HAP-1 (cell line): ENCODE measurements at regions not wholly inside any gene's neighbourhood (a gene's known extent, or its start where the extent isn't known, plus 50 kb on each side); places are given as distances from the start of the nearest gene placed in this dataset.

Source experiments
- DNase-seq, 2 experiments: peaks; one replicate each; pipeline ENCODE4 v3.0.0-alpha.2; 2016 to 2020; ENCODE audit warnings: low spot score in 2 of 2
- H3K27me3 ChIP-seq: fragments of 250-450 bp; sonication (Bioruptor Pico); 2 replicates; pipeline ENCODE4 v1.5.1; 2020; ENCODE audit warnings: low read depth, mild to moderate bottlenecking, moderate library complexity
- H3K36me3 ChIP-seq: fragments of 250-450 bp; sonication (Bioruptor Pico); replicated peaks from 2 replicates; pipeline ENCODE4 v1.5.1; 2020; ENCODE audit warnings: mild to moderate bottlenecking
- H3K4me1 ChIP-seq: fragments of 250-450 bp; sonication (Bioruptor Pico); 2 replicates; pipeline ENCODE4 v1.5.1; 2020; ENCODE audit warnings: mild to moderate bottlenecking
- H3K4me3 ChIP-seq: fragments of 250-450 bp; sonication (Bioruptor Pico); 2 replicates; pipeline ENCODE4 v1.5.1; 2020; ENCODE audit warnings: mild to moderate bottlenecking, moderate library complexity
- H3K9me3 ChIP-seq: fragments of 250-450 bp; sonication (Bioruptor Pico); 2 replicates; pipeline ENCODE4 v1.5.1; 2020; ENCODE audit warnings: mild to moderate bottlenecking, moderate library complexity
- in situ Hi-C: fragments of 300-500 bp; cut with MboI; formaldehyde crosslinking; loops from 3 replicates; pipeline ENCODE4 v1.14.3; 2020; ENCODE audit warnings: low sequenced_read_pairs, inconsistent platforms, mixed read lengths

GRCh38 chr5:62046191-62046590 is 259.8 kb upstream of the KIF2A start:
- no peak overlapping the region for H3K4me3 ChIP-seq
- H3K9me3 ChIP-seq: no peaks in the 10 kb centered on the region
- DNase-seq: no peak
- no peaks in the 10 kb centered on the region for H3K36me3 ChIP-seq
- in situ Hi-C loops: no loop called here
- no peaks in the 10 kb centered on the region for H3K27me3 ChIP-seq
- peaks cover 3% of the 10 kb centered on the region; the same call in 1 of the 2 replicates for H3K4me1 ChIP-seq

GRCh38 chr5:62051747-62052146 is 254.3 kb upstream of the KIF2A start:
- in situ Hi-C loops: no loop called here
- DNase-seq: no peak
- Histone ChIP-seq H3K9me3 (no peaks in the 10 kb centered on the region), H3K27me3 (no peaks in the 10 kb centered on the region), H3K36me3 (no peaks in the 10 kb centered on the region), H3K4me3 (no peak overlapping the region), H3K4me1 (no peaks in the 10 kb centered on the region; the same call in 1 of the 2 replicates)

GRCh38 chr5:62059960-62060359 is 246.0 kb upstream of the KIF2A start:
- Histone ChIP-seq H3K9me3 (no peaks in the 10 kb centered on the region), H3K4me1 (no peaks in the 10 kb centered on the region), H3K4me3 (no peak overlapping the region), H3K27me3 (no peaks in the 10 kb centered on the region), H3K36me3 (no peaks in the 10 kb centered on the region)
- in situ Hi-C loops: no loop called here
- no peak for DNase-seq

GRCh38 chr5:62065050-62065449 is 241.0 kb upstream of the KIF2A start:
- in situ Hi-C loops: no loop called here
- Histone ChIP-seq H3K9me3 (no peaks in the 10 kb centered on the region), H3K36me3 (no peaks in the 10 kb centered on the region), H3K4me1 (no peaks in the 10 kb centered on the region), H3K4me3 (no peak overlapping the region), H3K27me3 (no peaks in the 10 kb centered on the region)
- DNase-seq: no peak

GRCh38 chr5:62066761-62067277 is 239.2 kb upstream of the KIF2A start:
- DNase-seq: no peak
- in situ Hi-C loops: no loop called here
- Histone ChIP-seq H3K36me3 (no peaks in the 10 kb centered on the region), H3K27me3 (no peaks in the 10 kb centered on the region), H3K9me3 (no peaks in the 10 kb centered on the region), H3K4me3 (no peak overlapping the region), H3K4me1 (no peaks in the 10 kb centered on the region)

GRCh38 chr5:62068554-62068953 is 237.5 kb upstream of the KIF2A start:
- in situ Hi-C loops: no loop called here

GRCh38 chr5:62077387-62077786 is 228.6 kb upstream of the KIF2A start:
- Histone ChIP-seq H3K36me3 (no peaks in the 10 kb centered on the region), H3K4me3 (no peak overlapping the region), H3K4me1 (peaks cover 3% of the 10 kb centered on the region), H3K27me3 (no peaks in the 10 kb centered on the region), H3K9me3 (no peaks in the 10 kb centered on the region)
- in situ Hi-C loops: no loop called here
- DNase-seq: no peak

More at GRCh38 chr5:62068554-62068953, 237.5 kb upstream of the KIF2A start:
- H3K27me3 ChIP-seq: no peaks in the 10 kb centered on the region
- no peak overlapping the region for H3K4me3 ChIP-seq
- no peak for DNase-seq
- H3K36me3 ChIP-seq: no peaks in the 10 kb centered on the region
- no peaks in the 10 kb centered on the region for H3K9me3 ChIP-seq
- no peaks in the 10 kb centered on the region for H3K4me1 ChIP-seq

- H3K4me1 ChIP-seq: peaks cover 3% of the 10 kb centered on the region
- H3K9me3 ChIP-seq: no peaks in the 10 kb centered on the region
- H3K27me3 ChIP-seq: no peaks in the 10 kb centered on the region
- no peak overlapping the region for H3K4me3 ChIP-seq
- H3K36me3 ChIP-seq: no peaks in the 10 kb centered on the region
- in situ Hi-C loops: no loop called here
- no peak for DNase-seq
These were observed 228.0 kb upstream of the KIF2A start for GRCh38 chr5:62077823-62078550.

- in situ Hi-C loops: no loop called here
- Histone ChIP-seq H3K27me3 (no peaks in the 10 kb centered on the region), H3K36me3 (no peaks in the 10 kb centered on the region), H3K9me3 (no peaks in the 10 kb centered on the region), H3K4me1 (no peaks in the 10 kb centered on the region), H3K4me3 (no peak overlapping the region)
- no peak for DNase-seq
These were observed 223.6 kb upstream of the KIF2A start for GRCh38 chr5:62082370-62082801.

- Histone ChIP-seq H3K27me3 (no peaks in the 10 kb centered on the region), H3K36me3 (no peaks in the 10 kb centered on the region), H3K4me3 (no peak overlapping the region), H3K4me1 (no peaks in the 10 kb centered on the region), H3K9me3 (no peaks in the 10 kb centered on the region)
- no peak for DNase-seq
- in situ Hi-C loops: no loop called here
These were observed 222.8 kb upstream of the KIF2A start for GRCh38 chr5:62083247-62083646.

GRCh38 chr5:62083661-62084060 is 222.3 kb upstream of the KIF2A start:
- in situ Hi-C loops: no loop called here
- Histone ChIP-seq H3K4me1 (no peaks in the 10 kb centered on the region), H3K27me3 (no peaks in the 10 kb centered on the region), H3K4me3 (no peak overlapping the region), H3K9me3 (no peaks in the 10 kb centered on the region), H3K36me3 (no peaks in the 10 kb centered on the region)
- DNase-seq: no peak

- H3K36me3 ChIP-seq: no peaks in the 10 kb centered on the region
- H3K27me3 ChIP-seq: no peaks in the 10 kb centered on the region
- no peak overlapping the region for H3K4me3 ChIP-seq
- in situ Hi-C loops: no loop called here
- no peak for DNase-seq
- H3K9me3 ChIP-seq: no peaks in the 10 kb centered on the region
- H3K4me1 ChIP-seq: no peaks in the 10 kb centered on the region
These were observed 221.6 kb upstream of the KIF2A start for GRCh38 chr5:62084391-62084790.

GRCh38 chr5:62090953-62091352 is 215.1 kb upstream of the KIF2A start:
- peaks cover 3% of the 10 kb centered on the region for H3K4me1 ChIP-seq
- H3K36me3 ChIP-seq: no peaks in the 10 kb centered on the region
- DNase-seq: no peak
- H3K9me3 ChIP-seq: no peaks in the 10 kb centered on the region
- in situ Hi-C loops: no loop called here
- no peak overlapping the region for H3K4me3 ChIP-seq
- no peaks in the 10 kb centered on the region for H3K27me3 ChIP-seq

- H3K4me1 ChIP-seq: peaks cover 3% of the 10 kb centered on the region
- H3K4me3 ChIP-seq: no peak overlapping the region
- no peak for DNase-seq
- H3K9me3 ChIP-seq: no peaks in the 10 kb centered on the region
- in situ Hi-C loops: no loop called here
- no peaks in the 10 kb centered on the region for H3K27me3 ChIP-seq
- no peaks in the 10 kb centered on the region for H3K36me3 ChIP-seq
These were observed 212.6 kb upstream of the KIF2A start for GRCh38 chr5:62093411-62093810.

- in situ Hi-C loops: no loop called here
- Histone ChIP-seq H3K36me3 (no peaks in the 10 kb centered on the region), H3K9me3 (no peaks in the 10 kb centered on the region), H3K27me3 (no peaks in the 10 kb centered on the region), H3K4me1 (peaks cover 3% of the 10 kb centered on the region), H3K4me3 (no peak overlapping the region)
- DNase-seq: peak; percentile 36 to 70
These were observed 212.0 kb upstream of the KIF2A start for GRCh38 chr5:62093976-62094375.
